Astrocyte (in vitro differentiated cells and primary cell): ENCODE measurements at regions not wholly inside any gene's neighbourhood (a gene's known extent, or its start where the extent isn't known, plus 50 kb on each side); places are given as distances from the start of the nearest gene placed in this dataset.

ENCODE experiments used
- DNase-seq: peaks from one replicate; pipeline ENCODE4 v3.0.0-alpha.2; 2010; ENCODE audit warnings: low read depth
- FAIRE-seq: peaks from 2 replicates; lab custom pipeline; 2011; peaks lifted over from hg19 to GRCh38; lab: Jason Lieb, UNC
- H2AFZ ChIP-seq: 2 replicates; pipeline ENCODE4 v1.6.0; 2012; ENCODE audit warnings: low read depth, low read length, inconsistent platforms
- H3K27ac ChIP-seq: 2 replicates; pipeline ENCODE4 v1.5.1; 2011; ENCODE audit warnings: low read depth, low read length, inconsistent platforms
- H3K27me3 ChIP-seq: 2 replicates; pipeline ENCODE4 v1.6.0; 2011; ENCODE audit warnings: low read length, inconsistent platforms; ENCODE audit not compliant: insufficient read depth
- H3K36me3 ChIP-seq: 2 replicates; pipeline ENCODE4 v1.5.1; 2011; ENCODE audit warnings: low read length, inconsistent platforms; ENCODE audit not compliant: insufficient read depth
- H3K4me1 ChIP-seq: 2 replicates; pipeline ENCODE4 v1.5.1; 2011; ENCODE audit warnings: low read length, inconsistent platforms; ENCODE audit not compliant: insufficient read depth
- H3K4me2 ChIP-seq: 2 replicates; pipeline ENCODE4 v1.6.0; 2012; ENCODE audit warnings: low read length, inconsistent platforms
- H3K4me3 ChIP-seq: 2 replicates; pipeline ENCODE4 v1.5.1; 2011; ENCODE audit warnings: low read depth, mild to moderate bottlenecking, low read length, inconsistent platforms; ENCODE audit not compliant: insufficient read depth
- H3K79me2 ChIP-seq: 2 replicates; pipeline ENCODE4 v1.6.0; 2012; ENCODE audit warnings: mild to moderate bottlenecking, low read length, inconsistent platforms; ENCODE audit not compliant: insufficient read depth
- H3K9ac ChIP-seq: 2 replicates; pipeline ENCODE4 v1.6.0; 2012; ENCODE audit warnings: mild to moderate bottlenecking, low read length, inconsistent platforms
- H3K9me3 ChIP-seq: 2 replicates; pipeline ENCODE4 v1.5.1; 2012; ENCODE audit warnings: low read depth, mild to moderate bottlenecking, low read length, inconsistent platforms; ENCODE audit not compliant: insufficient read depth
- H4K20me1 ChIP-seq: 2 replicates; pipeline ENCODE4 v1.6.0; 2012; ENCODE audit warnings: low read length, inconsistent platforms; ENCODE audit not compliant: insufficient read depth
- H3K27ac Mint-ChIP-seq: one replicate; pipeline ENCODE4 v1.8.0; 2021; ENCODE audit warnings: mild to moderate bottlenecking, mixed read lengths; ENCODE audit not compliant: unreplicated experiment
- H3K27me3 Mint-ChIP-seq: one replicate; pipeline ENCODE4 v1.8.0; 2021; ENCODE audit warnings: low read depth, mixed read lengths; ENCODE audit not compliant: unreplicated experiment
- H3K36me3 Mint-ChIP-seq: one replicate; pipeline ENCODE4 v1.8.0; 2021; ENCODE audit warnings: low read depth, mixed read lengths; ENCODE audit not compliant: unreplicated experiment
- H3K4me1 Mint-ChIP-seq: one replicate; pipeline ENCODE4 v1.8.0; 2021; ENCODE audit warnings: low read depth, mixed read lengths; ENCODE audit not compliant: unreplicated experiment
- H3K4me3 Mint-ChIP-seq: one replicate; pipeline ENCODE4 v1.8.0; 2021; ENCODE audit warnings: mild to moderate bottlenecking, moderate library complexity, mixed read lengths; ENCODE audit not compliant: unreplicated experiment
- H3K9me3 Mint-ChIP-seq: one replicate; pipeline ENCODE4 v1.8.0; 2021; ENCODE audit warnings: mild to moderate bottlenecking, mixed read lengths; ENCODE audit not compliant: unreplicated experiment
- EZH2 ChIP-seq: IDR thresholded peaks from 2 replicates; pipeline ENCODE4 v1.6.1; 2012; ENCODE audit warnings: mild to moderate bottlenecking, low read length, inconsistent platforms; ENCODE audit not compliant: insufficient read depth
- TF ChIP-seq, protein P1 (sequence below): IDR thresholded peaks from 2 replicates; pipeline ENCODE4 v1.5.1; 2011; ENCODE audit warnings: low read depth, mild to moderate bottlenecking, inconsistent platforms, low read length, moderate library complexity; ENCODE audit not compliant: insufficient read depth

- H3K27ac Mint-ChIP-seq = peak overlapping the region; percentile 15
Measured at GRCh38 chr2:152846697-152847470, 128.5 kb downstream of the ARL6IP6 start.

GRCh38 chr2:152835674-152836073 lies 117.3 kb downstream of the ARL6IP6 start:
- H3K4me1 Mint-ChIP-seq = no peaks in the 10 kb centered on the region
- no peaks in the 10 kb centered on the region for H3K27me3 ChIP-seq
- DNase-seq (no peak), FAIRE-seq (no peak)
- no peak overlapping the region for H3K4me3 ChIP-seq
- H4K20me1 ChIP-seq = no peaks in the 10 kb centered on the region
- TF ChIP-seq EZH2 = no peak
- H3K9ac ChIP-seq = no peak overlapping the region
- no peak overlapping the region for H3K4me3 Mint-ChIP-seq
- H3K4me1 ChIP-seq = no peaks in the 10 kb centered on the region
- H2AFZ ChIP-seq = no peak overlapping the region
- no peaks in the 10 kb centered on the region for H3K79me2 ChIP-seq
- H3K4me2 ChIP-seq = no peak overlapping the region
- H3K36me3 ChIP-seq = no peaks in the 10 kb centered on the region
- no peak overlapping the region for H3K27ac ChIP-seq
- H3K9me3 Mint-ChIP-seq = no peaks in the 10 kb centered on the region
- no peak overlapping the region for H3K27ac Mint-ChIP-seq
- H3K27me3 Mint-ChIP-seq = no peaks in the 10 kb centered on the region
- no peaks in the 10 kb centered on the region for H3K36me3 Mint-ChIP-seq
- no peaks in the 10 kb centered on the region for H3K9me3 ChIP-seq

More at GRCh38 chr2:152846697-152847470, 128.5 kb downstream of the ARL6IP6 start:
- FAIRE-seq = peak; percentile 64
- Histone ChIP-seq H4K20me1 (no peaks in the 10 kb centered on the region), H3K27me3 (no peaks in the 10 kb centered on the region), H3K4me2 (no peak overlapping the region), H3K4me1 (no peaks in the 10 kb centered on the region), H3K36me3 (no peaks in the 10 kb centered on the region), H3K27ac (no peak overlapping the region), H3K4me3 (no peak overlapping the region), H3K9ac (no peak overlapping the region), H2AFZ (no peak overlapping the region), H3K9me3 (no peaks in the 10 kb centered on the region), H3K79me2 (no peaks in the 10 kb centered on the region)
- Mint-ChIP-seq H3K36me3 (no peaks in the 10 kb centered on the region), H3K27me3 (peaks cover 5% of the 10 kb centered on the region), H3K4me3 (no peak overlapping the region), H3K9me3 (no peaks in the 10 kb centered on the region), H3K4me1 (peaks cover 11% of the 10 kb centered on the region)
- TF ChIP-seq, protein P1, sequence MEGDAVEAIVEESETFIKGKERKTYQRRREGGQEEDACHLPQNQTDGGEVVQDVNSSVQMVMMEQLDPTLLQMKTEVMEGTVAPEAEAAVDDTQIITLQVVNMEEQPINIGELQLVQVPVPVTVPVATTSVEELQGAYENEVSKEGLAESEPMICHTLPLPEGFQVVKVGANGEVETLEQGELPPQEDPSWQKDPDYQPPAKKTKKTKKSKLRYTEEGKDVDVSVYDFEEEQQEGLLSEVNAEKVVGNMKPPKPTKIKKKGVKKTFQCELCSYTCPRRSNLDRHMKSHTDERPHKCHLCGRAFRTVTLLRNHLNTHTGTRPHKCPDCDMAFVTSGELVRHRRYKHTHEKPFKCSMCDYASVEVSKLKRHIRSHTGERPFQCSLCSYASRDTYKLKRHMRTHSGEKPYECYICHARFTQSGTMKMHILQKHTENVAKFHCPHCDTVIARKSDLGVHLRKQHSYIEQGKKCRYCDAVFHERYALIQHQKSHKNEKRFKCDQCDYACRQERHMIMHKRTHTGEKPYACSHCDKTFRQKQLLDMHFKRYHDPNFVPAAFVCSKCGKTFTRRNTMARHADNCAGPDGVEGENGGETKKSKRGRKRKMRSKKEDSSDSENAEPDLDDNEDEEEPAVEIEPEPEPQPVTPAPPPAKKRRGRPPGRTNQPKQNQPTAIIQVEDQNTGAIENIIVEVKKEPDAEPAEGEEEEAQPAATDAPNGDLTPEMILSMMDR = no peak
- TF ChIP-seq EZH2 = no peak
- peak; percentile 83 for DNase-seq

DNA sequence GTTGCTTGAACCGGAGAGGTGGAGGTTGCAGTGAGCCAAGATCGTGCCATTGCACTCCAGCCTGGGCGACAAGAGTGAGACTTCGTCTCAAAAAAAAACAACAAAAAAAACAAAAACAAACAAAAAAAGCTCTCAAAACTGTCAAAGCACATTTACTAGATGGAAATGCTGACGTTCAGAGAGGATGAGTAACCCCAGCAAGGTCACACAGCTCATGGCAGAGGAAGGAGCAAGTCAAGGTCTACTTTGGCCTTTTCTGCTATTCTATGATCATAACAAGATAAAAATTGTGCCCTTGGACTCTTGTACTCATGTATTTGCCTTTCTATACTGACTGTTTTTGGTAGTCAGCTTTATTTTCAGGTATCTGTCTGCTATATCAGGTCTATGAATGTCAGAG lies 109.5 kb downstream of the ARL6IP6 start:
- Mint-ChIP-seq H3K4me3 (no peak overlapping the region), H3K27me3 (no peaks in the 10 kb centered on the region), H3K4me1 (peaks cover 2% of the 10 kb centered on the region), H3K9me3 (no peaks in the 10 kb centered on the region), H3K27ac (no peak overlapping the region), H3K36me3 (no peaks in the 10 kb centered on the region)
- TF ChIP-seq EZH2 = no peak
- TF ChIP-seq, protein P1 = no peak
- H3K4me3 ChIP-seq = no peak overlapping the region
- no peak overlapping the region for H3K27ac ChIP-seq
- H3K4me1 ChIP-seq = no peaks in the 10 kb centered on the region
- no peak overlapping the region for H2AFZ ChIP-seq
- FAIRE-seq = no peak
- H3K36me3 ChIP-seq = no peaks in the 10 kb centered on the region
- H3K79me2 ChIP-seq = no peaks in the 10 kb centered on the region
- no peaks in the 10 kb centered on the region for H4K20me1 ChIP-seq
- no peaks in the 10 kb centered on the region for H3K9me3 ChIP-seq
- no peaks in the 10 kb centered on the region for H3K27me3 ChIP-seq
- no peak for DNase-seq
- H3K9ac ChIP-seq = no peak overlapping the region
- no peak overlapping the region for H3K4me2 ChIP-seq
